HAP-1 (cell line): ENCODE measurements at regions not wholly inside any gene's neighbourhood (a gene's known extent, or its start where the extent isn't known, plus 50 kb on each side); places are given as distances from the start of the nearest gene placed in this dataset.

Experiments
- DNase-seq, 2 experiments: peaks; one replicate each; pipeline ENCODE4 v3.0.0-alpha.2; 2016 to 2020; ENCODE audit warnings: low spot score in 2 of 2
- H3K27me3 ChIP-seq: fragments of 250-450 bp; sonication (Bioruptor Pico); 2 replicates; pipeline ENCODE4 v1.5.1; 2020; ENCODE audit warnings: low read depth, mild to moderate bottlenecking, moderate library complexity
- H3K36me3 ChIP-seq: fragments of 250-450 bp; sonication (Bioruptor Pico); replicated peaks from 2 replicates; pipeline ENCODE4 v1.5.1; 2020; ENCODE audit warnings: mild to moderate bottlenecking
- H3K4me1 ChIP-seq: fragments of 250-450 bp; sonication (Bioruptor Pico); 2 replicates; pipeline ENCODE4 v1.5.1; 2020; ENCODE audit warnings: mild to moderate bottlenecking
- H3K4me3 ChIP-seq: fragments of 250-450 bp; sonication (Bioruptor Pico); 2 replicates; pipeline ENCODE4 v1.5.1; 2020; ENCODE audit warnings: mild to moderate bottlenecking, moderate library complexity
- H3K9me3 ChIP-seq: fragments of 250-450 bp; sonication (Bioruptor Pico); 2 replicates; pipeline ENCODE4 v1.5.1; 2020; ENCODE audit warnings: mild to moderate bottlenecking, moderate library complexity
- in situ Hi-C: fragments of 300-500 bp; cut with MboI; formaldehyde crosslinking; loops from 3 replicates; pipeline ENCODE4 v1.14.3; 2020; ENCODE audit warnings: low sequenced_read_pairs, inconsistent platforms, mixed read lengths

- DNase-seq, result no peak
These were observed 100.4 kb upstream of the MLN start for GRCh38 chr6:33904050-33904746.

GRCh38 chr6:33903579-33903978 is 99.8 kb upstream of the MLN start:
- Histone ChIP-seq H3K36me3 (no peaks in the 10 kb centered on the region), H3K4me1 (no peaks in the 10 kb centered on the region), H3K27me3 (no peaks in the 10 kb centered on the region; the same call in 1 of the 2 replicates), H3K9me3 (no peaks in the 10 kb centered on the region; the same call in 1 of the 2 replicates), H3K4me3 (no peak overlapping the region)
- no peak for DNase-seq
- in situ Hi-C loops, result no loop called here

More at GRCh38 chr6:33904050-33904746, 100.4 kb upstream of the MLN start:
- H3K4me3 ChIP-seq, result no peak overlapping the region
- H3K4me1 ChIP-seq, result no peaks in the 10 kb centered on the region
- in situ Hi-C loops, result no loop called here
- no peaks in the 10 kb centered on the region; the same call in 1 of the 2 replicates for H3K27me3 ChIP-seq
- H3K36me3 ChIP-seq, result no peaks in the 10 kb centered on the region
- H3K9me3 ChIP-seq, result no peaks in the 10 kb centered on the region; the same call in 1 of the 2 replicates

- Histone ChIP-seq H3K4me1 (no peaks in the 10 kb centered on the region), H3K36me3 (no peaks in the 10 kb centered on the region), H3K27me3 (no peaks in the 10 kb centered on the region; the same call in 1 of the 2 replicates), H3K4me3 (no peak overlapping the region), H3K9me3 (no peaks in the 10 kb centered on the region; the same call in 1 of the 2 replicates)
- in situ Hi-C loops, result no loop called here
- no peak for DNase-seq
These were observed 98.7 kb upstream of the MLN start for GRCh38 chr6:33902457-33902853.

DNA sequence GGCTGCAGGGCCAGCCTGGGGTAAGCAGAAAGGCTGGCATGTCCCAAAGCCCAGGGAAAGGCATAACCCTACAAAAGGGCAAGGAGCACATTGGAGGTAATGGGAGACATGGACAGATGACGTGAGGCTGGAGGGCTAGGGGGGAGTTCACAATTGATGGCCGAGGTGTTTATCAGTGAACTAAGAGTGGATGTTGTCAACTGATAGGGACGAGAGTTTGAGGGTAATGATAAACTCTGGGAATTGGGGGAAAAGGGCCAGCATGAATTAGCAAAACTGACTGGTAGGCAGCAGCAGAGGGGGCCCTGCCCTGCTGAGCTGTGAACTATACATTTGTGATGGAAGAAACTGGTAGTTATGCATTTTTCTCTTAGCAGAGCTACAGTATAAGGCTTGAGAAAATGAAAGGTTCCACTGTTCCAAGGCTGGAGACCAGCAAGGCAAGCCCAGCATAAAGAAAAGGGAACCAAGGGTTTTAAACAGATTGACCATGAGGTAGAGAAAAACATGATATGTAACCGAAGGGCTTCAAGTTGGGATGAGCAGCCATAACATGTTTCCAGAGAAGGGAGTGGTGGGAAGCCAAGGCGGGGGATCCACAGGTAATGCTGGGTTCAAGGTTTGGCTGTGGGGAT is 98.1 kb upstream of the MLN start:
- Histone ChIP-seq H3K27me3 (no peaks in the 10 kb centered on the region; the same call in 1 of the 2 replicates), H3K4me1 (no peaks in the 10 kb centered on the region), H3K36me3 (no peaks in the 10 kb centered on the region), H3K4me3 (no peak overlapping the region), H3K9me3 (no peaks in the 10 kb centered on the region; the same call in 1 of the 2 replicates)
- in situ Hi-C loops, result no loop called here
- DNase-seq, result no peak

- Histone ChIP-seq H3K4me3 (no peak overlapping the region), H3K36me3 (no peaks in the 10 kb centered on the region), H3K4me1 (no peaks in the 10 kb centered on the region), H3K27me3 (no peaks in the 10 kb centered on the region; the same call in 1 of the 2 replicates), H3K9me3 (no peaks in the 10 kb centered on the region; the same call in 1 of the 2 replicates)
- DNase-seq, result no peak
- in situ Hi-C loops, result no loop called here
These were observed 95.0 kb upstream of the MLN start for GRCh38 chr6:33898771-33899170.

DNA sequence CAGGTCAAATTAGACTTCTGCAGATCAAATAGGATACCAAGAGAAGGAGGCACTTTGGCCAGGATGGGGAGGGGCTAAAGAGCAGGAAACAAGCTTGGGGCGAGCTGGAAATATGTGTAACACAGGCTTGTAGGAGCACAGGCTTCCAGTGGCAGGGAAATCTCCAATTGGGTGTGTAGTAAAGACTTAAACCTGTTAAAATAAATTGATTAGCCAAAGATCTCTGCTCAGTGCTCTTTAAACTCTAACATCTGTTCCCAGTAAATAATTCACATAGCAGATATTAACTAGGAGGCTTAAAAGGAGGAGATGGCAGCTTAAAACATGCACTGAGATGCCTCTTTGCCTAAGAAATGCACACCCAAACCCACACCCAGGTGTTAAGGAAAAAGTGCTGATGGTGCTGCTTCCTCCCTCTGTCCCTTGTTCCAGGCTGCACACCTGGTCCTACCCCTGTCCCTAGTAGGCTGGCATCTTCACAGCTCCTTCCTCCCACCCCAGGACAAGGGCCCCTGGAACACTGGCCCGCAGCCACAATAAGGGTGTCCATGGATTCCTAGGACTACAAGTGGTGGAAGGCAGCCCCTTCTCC is 93.5 kb upstream of the MLN start:
- Histone ChIP-seq H3K4me3 (no peak overlapping the region), H3K27me3 (no peaks in the 10 kb centered on the region; the same call in 1 of the 2 replicates), H3K9me3 (no peaks in the 10 kb centered on the region; the same call in 1 of the 2 replicates), H3K36me3 (no peaks in the 10 kb centered on the region), H3K4me1 (no peaks in the 10 kb centered on the region)
- in situ Hi-C loops, result no loop called here
- no peak for DNase-seq

GRCh38 chr6:33896391-33897188 is 92.8 kb upstream of the MLN start:
- no peak overlapping the region for H3K4me3 ChIP-seq
- no peaks in the 10 kb centered on the region; the same call in 1 of the 2 replicates for H3K27me3 ChIP-seq
- no peaks in the 10 kb centered on the region for H3K4me1 ChIP-seq
- in situ Hi-C loops, result no loop called here
- no peaks in the 10 kb centered on the region for H3K9me3 ChIP-seq
- H3K36me3 ChIP-seq, result no peaks in the 10 kb centered on the region
- no peak for DNase-seq

GRCh38 chr6:33895988-33896387 is 92.2 kb upstream of the MLN start:
- Histone ChIP-seq H3K27me3 (peaks cover 5% of the 10 kb centered on the region; the same call in 1 of the 2 replicates), H3K9me3 (no peaks in the 10 kb centered on the region), H3K4me3 (no peak overlapping the region), H3K4me1 (no peaks in the 10 kb centered on the region), H3K36me3 (no peaks in the 10 kb centered on the region)
- in situ Hi-C loops, result no loop called here
- DNase-seq, result no peak

DNA sequence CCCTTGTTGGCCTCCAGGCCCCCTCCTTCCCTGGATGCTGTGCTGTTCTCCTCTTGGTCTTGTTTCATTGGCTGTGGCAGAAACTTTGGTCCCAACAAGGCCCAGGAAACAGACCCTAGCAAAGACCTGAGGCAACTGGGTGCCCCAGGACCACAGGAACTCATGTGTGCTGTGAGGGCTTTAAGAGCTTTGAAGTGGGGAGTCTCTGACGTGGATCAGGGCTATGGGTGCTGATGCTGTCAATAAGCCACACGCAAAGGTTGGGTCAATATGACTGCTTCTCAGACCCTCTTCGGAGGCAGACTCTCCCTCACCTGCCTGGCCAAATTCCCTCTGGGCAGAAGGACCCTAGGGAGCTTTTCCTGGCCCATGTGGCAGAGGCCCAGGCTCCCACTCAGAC is 91.5 kb upstream of the MLN start:
- DNase-seq, result no peak
- Histone ChIP-seq H3K9me3 (no peaks in the 10 kb centered on the region), H3K4me1 (no peaks in the 10 kb centered on the region), H3K27me3 (peaks cover 9% of the 10 kb centered on the region; the same call in 1 of the 2 replicates), H3K4me3 (no peak overlapping the region), H3K36me3 (no peaks in the 10 kb centered on the region)
- in situ Hi-C loops, result no loop called here

- H3K9me3 ChIP-seq, result no peaks in the 10 kb centered on the region
- peaks cover 16% of the 10 kb centered on the region; the same call in 1 of the 2 replicates for H3K27me3 ChIP-seq
- in situ Hi-C loops, result no loop called here
- no peaks in the 10 kb centered on the region for H3K36me3 ChIP-seq
- no peaks in the 10 kb centered on the region for H3K4me1 ChIP-seq
- no peak for DNase-seq
- H3K4me3 ChIP-seq, result no peak overlapping the region
These were observed 90.6 kb upstream of the MLN start for GRCh38 chr6:33894438-33894837.

GRCh38 chr6:33892581-33893346 is 89.0 kb upstream of the MLN start:
- H3K9me3 ChIP-seq, result no peaks in the 10 kb centered on the region
- H3K4me1 ChIP-seq, result no peaks in the 10 kb centered on the region
- DNase-seq, result no peak
- H3K4me3 ChIP-seq, result no peak overlapping the region
- peaks cover 26% of the 10 kb centered on the region for H3K27me3 ChIP-seq
- in situ Hi-C loops, result no loop called here
- no peaks in the 10 kb centered on the region for H3K36me3 ChIP-seq

- in situ Hi-C loops, result no loop called here
- DNase-seq, result no peak
- Histone ChIP-seq H3K4me3 (no peak overlapping the region), H3K9me3 (no peaks in the 10 kb centered on the region), H3K36me3 (no peaks in the 10 kb centered on the region), H3K27me3 (peaks cover 28% of the 10 kb centered on the region), H3K4me1 (no peaks in the 10 kb centered on the region)
These were observed 84.9 kb upstream of the MLN start for GRCh38 chr6:33888664-33889200.

- no peak for DNase-seq
- in situ Hi-C loops, result no loop called here
- Histone ChIP-seq H3K9me3 (no peaks in the 10 kb centered on the region), H3K4me3 (no peak overlapping the region), H3K36me3 (no peaks in the 10 kb centered on the region), H3K4me1 (no peaks in the 10 kb centered on the region), H3K27me3 (peaks cover 32% of the 10 kb centered on the region)
These were observed 84.4 kb upstream of the MLN start for GRCh38 chr6:33888183-33888582.
